DND-41 (cell line): ENCODE measurements at regions not wholly inside any gene's neighbourhood (a gene's known extent, or its start where the extent isn't known, plus 50 kb on each side); places are given as distances from the start of the nearest gene placed in this dataset.

Source experiments
- CTCF ChIP-seq: IDR thresholded peaks from 2 replicates; pipeline ENCODE4 v1.5.1; 2012; ENCODE audit warnings: borderline replicate concordance, low read length, moderate library complexity, mild to moderate bottlenecking; ENCODE audit not compliant: poor library complexity, severe bottlenecking; ENCODE audit errors: extremely low read depth
- EZH2 ChIP-seq: IDR thresholded peaks from 3 replicates; pipeline ENCODE4 v1.6.1; 2012; ENCODE audit warnings: borderline replicate concordance, low read depth, mild to moderate bottlenecking, moderate library complexity, low read length, inconsistent platforms; ENCODE audit not compliant: severe bottlenecking

GRCh38 chr4:188975271-188975670, 836.0 kb downstream of the TRIML1 start:
- no peak for TF ChIP-seq CTCF
- no peak for TF ChIP-seq EZH2
